ENCODE measurements at regions not wholly inside any gene's neighbourhood (a gene's known extent, or its start where the extent isn't known, plus 50 kb on each side); places are given as distances from the start of the nearest gene placed in this dataset.

DNA sequence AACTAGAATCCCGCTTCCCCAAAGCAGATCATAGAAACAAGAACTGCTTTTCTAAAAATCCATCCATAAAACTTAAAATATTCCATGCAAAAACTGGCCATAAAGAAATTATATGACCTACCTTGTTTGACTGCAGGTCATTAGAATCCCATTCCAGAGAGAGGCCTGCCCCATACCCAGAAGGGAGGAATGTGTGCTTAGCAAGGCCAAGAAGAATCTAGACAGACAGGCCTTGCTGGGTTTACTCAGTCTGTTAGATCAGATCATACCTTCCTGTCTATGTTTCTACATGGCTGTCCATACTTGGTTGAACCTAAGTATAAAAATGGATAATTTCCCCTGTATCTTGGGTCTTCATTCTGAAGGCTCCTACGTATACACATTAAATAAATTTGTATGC is 358.8 kb upstream of the TRPC7 start (continued):
- TF ChIP-seq, protein P1, sequence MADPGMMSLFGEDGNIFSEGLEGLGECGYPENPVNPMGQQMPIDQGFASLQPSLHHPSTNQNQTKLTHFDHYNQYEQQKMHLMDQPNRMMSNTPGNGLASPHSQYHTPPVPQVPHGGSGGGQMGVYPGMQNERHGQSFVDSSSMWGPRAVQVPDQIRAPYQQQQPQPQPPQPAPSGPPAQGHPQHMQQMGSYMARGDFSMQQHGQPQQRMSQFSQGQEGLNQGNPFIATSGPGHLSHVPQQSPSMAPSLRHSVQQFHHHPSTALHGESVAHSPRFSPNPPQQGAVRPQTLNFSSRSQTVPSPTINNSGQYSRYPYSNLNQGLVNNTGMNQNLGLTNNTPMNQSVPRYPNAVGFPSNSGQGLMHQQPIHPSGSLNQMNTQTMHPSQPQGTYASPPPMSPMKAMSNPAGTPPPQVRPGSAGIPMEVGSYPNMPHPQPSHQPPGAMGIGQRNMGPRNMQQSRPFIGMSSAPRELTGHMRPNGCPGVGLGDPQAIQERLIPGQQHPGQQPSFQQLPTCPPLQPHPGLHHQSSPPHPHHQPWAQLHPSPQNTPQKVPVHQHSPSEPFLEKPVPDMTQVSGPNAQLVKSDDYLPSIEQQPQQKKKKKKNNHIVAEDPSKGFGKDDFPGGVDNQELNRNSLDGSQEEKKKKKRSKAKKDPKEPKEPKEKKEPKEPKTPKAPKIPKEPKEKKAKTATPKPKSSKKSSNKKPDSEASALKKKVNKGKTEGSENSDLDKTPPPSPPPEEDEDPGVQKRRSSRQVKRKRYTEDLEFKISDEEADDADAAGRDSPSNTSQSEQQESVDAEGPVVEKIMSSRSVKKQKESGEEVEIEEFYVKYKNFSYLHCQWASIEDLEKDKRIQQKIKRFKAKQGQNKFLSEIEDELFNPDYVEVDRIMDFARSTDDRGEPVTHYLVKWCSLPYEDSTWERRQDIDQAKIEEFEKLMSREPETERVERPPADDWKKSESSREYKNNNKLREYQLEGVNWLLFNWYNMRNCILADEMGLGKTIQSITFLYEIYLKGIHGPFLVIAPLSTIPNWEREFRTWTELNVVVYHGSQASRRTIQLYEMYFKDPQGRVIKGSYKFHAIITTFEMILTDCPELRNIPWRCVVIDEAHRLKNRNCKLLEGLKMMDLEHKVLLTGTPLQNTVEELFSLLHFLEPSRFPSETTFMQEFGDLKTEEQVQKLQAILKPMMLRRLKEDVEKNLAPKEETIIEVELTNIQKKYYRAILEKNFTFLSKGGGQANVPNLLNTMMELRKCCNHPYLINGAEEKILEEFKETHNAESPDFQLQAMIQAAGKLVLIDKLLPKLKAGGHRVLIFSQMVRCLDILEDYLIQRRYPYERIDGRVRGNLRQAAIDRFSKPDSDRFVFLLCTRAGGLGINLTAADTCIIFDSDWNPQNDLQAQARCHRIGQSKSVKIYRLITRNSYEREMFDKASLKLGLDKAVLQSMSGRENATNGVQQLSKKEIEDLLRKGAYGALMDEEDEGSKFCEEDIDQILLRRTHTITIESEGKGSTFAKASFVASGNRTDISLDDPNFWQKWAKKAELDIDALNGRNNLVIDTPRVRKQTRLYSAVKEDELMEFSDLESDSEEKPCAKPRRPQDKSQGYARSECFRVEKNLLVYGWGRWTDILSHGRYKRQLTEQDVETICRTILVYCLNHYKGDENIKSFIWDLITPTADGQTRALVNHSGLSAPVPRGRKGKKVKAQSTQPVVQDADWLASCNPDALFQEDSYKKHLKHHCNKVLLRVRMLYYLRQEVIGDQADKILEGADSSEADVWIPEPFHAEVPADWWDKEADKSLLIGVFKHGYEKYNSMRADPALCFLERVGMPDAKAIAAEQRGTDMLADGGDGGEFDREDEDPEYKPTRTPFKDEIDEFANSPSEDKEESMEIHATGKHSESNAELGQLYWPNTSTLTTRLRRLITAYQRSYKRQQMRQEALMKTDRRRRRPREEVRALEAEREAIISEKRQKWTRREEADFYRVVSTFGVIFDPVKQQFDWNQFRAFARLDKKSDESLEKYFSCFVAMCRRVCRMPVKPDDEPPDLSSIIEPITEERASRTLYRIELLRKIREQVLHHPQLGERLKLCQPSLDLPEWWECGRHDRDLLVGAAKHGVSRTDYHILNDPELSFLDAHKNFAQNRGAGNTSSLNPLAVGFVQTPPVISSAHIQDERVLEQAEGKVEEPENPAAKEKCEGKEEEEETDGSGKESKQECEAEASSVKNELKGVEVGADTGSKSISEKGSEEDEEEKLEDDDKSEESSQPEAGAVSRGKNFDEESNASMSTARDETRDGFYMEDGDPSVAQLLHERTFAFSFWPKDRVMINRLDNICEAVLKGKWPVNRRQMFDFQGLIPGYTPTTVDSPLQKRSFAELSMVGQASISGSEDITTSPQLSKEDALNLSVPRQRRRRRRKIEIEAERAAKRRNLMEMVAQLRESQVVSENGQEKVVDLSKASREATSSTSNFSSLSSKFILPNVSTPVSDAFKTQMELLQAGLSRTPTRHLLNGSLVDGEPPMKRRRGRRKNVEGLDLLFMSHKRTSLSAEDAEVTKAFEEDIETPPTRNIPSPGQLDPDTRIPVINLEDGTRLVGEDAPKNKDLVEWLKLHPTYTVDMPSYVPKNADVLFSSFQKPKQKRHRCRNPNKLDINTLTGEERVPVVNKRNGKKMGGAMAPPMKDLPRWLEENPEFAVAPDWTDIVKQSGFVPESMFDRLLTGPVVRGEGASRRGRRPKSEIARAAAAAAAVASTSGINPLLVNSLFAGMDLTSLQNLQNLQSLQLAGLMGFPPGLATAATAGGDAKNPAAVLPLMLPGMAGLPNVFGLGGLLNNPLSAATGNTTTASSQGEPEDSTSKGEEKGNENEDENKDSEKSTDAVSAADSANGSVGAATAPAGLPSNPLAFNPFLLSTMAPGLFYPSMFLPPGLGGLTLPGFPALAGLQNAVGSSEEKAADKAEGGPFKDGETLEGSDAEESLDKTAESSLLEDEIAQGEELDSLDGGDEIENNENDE (IDR thresholded peaks at IDR 0.05; ENCODE audit: insufficient replicate concordance, low read length) = no peak

Measured in H1 (cell line).